HEK293T (cell line): ENCODE measurements at regions not wholly inside any gene's neighbourhood (a gene's known extent, or its start where the extent isn't known, plus 50 kb on each side); places are given as distances from the start of the nearest gene placed in this dataset.

Source experiments
- CTBP1 ChIP-seq: fragments of 450-650 bp; IDR thresholded peaks from 2 replicates; pipeline ENCODE4 v1.6.1; 2016; ENCODE audit warnings: borderline replicate concordance
- ELF4 ChIP-seq: fragments of 450-650 bp; IDR thresholded peaks from 2 replicates; pipeline ENCODE4 v1.6.1; 2017; ENCODE audit warnings: antibody characterized with exemption
- LEF1 ChIP-seq: fragments of 450-650 bp; IDR thresholded peaks from 2 replicates; pipeline ENCODE4 v1.6.1; 2017; ENCODE audit warnings: mild to moderate bottlenecking, borderline replicate concordance
- SUZ12 ChIP-seq: fragments of 450-650 bp; IDR thresholded peaks from 2 replicates; pipeline ENCODE4 v1.6.1; 2016; ENCODE audit warnings: mild to moderate bottlenecking

GRCh38 chrX:16436348-16437188 is 213.4 kb upstream of the S100G start:
- TF ChIP-seq ELF4 (no peak), CTBP1 (no peak), LEF1 (no peak), SUZ12 (no peak)
